Endothelial cell (in vitro differentiated cells): ENCODE measurements at regions not wholly inside any gene's neighbourhood (a gene's known extent, or its start where the extent isn't known, plus 50 kb on each side); places are given as distances from the start of the nearest gene placed in this dataset.

Source experiments
- DNase-seq: peaks from one replicate; pipeline ENCODE4 v3.0.0; 2021; ENCODE audit warnings: low spot score
- H3K27ac Mint-ChIP-seq: one replicate; pipeline ENCODE4 v1.8.0; 2021; ENCODE audit warnings: mixed read lengths, inconsistent platforms; ENCODE audit not compliant: unreplicated experiment
- H3K27me3 Mint-ChIP-seq: one replicate; pipeline ENCODE4 v1.8.0; 2021; ENCODE audit warnings: mild to moderate bottlenecking, moderate library complexity, mixed read lengths, inconsistent platforms; ENCODE audit not compliant: unreplicated experiment
- H3K36me3 Mint-ChIP-seq: one replicate; pipeline ENCODE4 v1.8.0; 2021; ENCODE audit warnings: mild to moderate bottlenecking, low read depth, mixed read lengths, inconsistent platforms; ENCODE audit not compliant: unreplicated experiment
- H3K4me1 Mint-ChIP-seq: one replicate; pipeline ENCODE4 v1.8.0; 2021; ENCODE audit warnings: mild to moderate bottlenecking, mixed read lengths, inconsistent platforms; ENCODE audit not compliant: unreplicated experiment
- H3K4me3 Mint-ChIP-seq: one replicate; pipeline ENCODE4 v1.8.0; 2021; ENCODE audit warnings: mild to moderate bottlenecking, mixed read lengths, inconsistent platforms; ENCODE audit not compliant: unreplicated experiment
- H3K9me3 Mint-ChIP-seq: one replicate; pipeline ENCODE4 v1.8.0; 2021; ENCODE audit warnings: mixed read lengths, inconsistent platforms; ENCODE audit not compliant: unreplicated experiment
- TF ChIP-seq, protein P1 (sequence below): fragments of 200-600 bp; sonication (generic); IDR thresholded peaks from one replicate; pipeline ENCODE4 v1.5.0; 2021; ENCODE audit warnings: antibody characterized with exemption; ENCODE audit not compliant: unreplicated experiment

DNA sequence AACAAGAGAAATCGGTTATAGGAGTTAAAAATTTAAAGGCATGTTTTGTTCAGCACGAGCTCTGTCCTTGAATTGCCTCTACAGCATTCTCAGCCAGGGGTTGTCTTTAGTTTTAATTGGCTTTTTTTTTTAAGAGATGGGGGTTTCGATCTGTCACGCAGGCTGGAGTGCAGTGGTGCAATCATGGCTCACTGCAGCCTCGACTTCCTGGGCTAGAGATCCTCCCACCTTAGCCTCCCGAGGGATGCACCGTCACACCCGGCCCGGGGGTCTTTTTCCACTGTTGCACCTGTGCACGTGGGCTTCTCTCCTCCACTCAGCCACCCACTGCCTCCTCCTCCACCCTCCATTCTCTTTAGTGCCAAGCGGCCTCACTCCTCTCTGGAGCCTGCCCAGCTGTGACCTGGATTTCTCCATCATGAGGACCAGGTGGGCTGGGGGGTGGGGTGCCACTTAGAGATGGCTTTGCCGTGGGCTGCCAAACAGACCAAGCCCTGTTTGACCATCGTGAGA, 106.8 kb upstream of the SEC14L1 start:
- TF ChIP-seq, protein P1, sequence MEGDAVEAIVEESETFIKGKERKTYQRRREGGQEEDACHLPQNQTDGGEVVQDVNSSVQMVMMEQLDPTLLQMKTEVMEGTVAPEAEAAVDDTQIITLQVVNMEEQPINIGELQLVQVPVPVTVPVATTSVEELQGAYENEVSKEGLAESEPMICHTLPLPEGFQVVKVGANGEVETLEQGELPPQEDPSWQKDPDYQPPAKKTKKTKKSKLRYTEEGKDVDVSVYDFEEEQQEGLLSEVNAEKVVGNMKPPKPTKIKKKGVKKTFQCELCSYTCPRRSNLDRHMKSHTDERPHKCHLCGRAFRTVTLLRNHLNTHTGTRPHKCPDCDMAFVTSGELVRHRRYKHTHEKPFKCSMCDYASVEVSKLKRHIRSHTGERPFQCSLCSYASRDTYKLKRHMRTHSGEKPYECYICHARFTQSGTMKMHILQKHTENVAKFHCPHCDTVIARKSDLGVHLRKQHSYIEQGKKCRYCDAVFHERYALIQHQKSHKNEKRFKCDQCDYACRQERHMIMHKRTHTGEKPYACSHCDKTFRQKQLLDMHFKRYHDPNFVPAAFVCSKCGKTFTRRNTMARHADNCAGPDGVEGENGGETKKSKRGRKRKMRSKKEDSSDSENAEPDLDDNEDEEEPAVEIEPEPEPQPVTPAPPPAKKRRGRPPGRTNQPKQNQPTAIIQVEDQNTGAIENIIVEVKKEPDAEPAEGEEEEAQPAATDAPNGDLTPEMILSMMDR, result no peak
- no peaks in the 10 kb centered on the region for H3K9me3 Mint-ChIP-seq
- no peak for DNase-seq
- no peak overlapping the region for H3K4me3 Mint-ChIP-seq
- H3K27ac Mint-ChIP-seq, result no peak overlapping the region
- H3K4me1 Mint-ChIP-seq, result no peaks in the 10 kb centered on the region
- no peaks in the 10 kb centered on the region for H3K36me3 Mint-ChIP-seq
- H3K27me3 Mint-ChIP-seq, result peaks cover 2% of the 10 kb centered on the region

- Mint-ChIP-seq H3K9me3 (no peaks in the 10 kb centered on the region), H3K36me3 (no peaks in the 10 kb centered on the region), H3K27me3 (peaks cover 3% of the 10 kb centered on the region), H3K27ac (no peak overlapping the region), H3K4me3 (peak overlapping the region; percentile 1), H3K4me1 (no peaks in the 10 kb centered on the region)
- no peak for DNase-seq
- TF ChIP-seq, protein P1, result no peak
Observed at GRCh38 chr17:77034677-77035424, 105.9 kb upstream of the SEC14L1 start.

GRCh38 chr17:77035526-77035925, 105.2 kb upstream of the SEC14L1 start:
- Mint-ChIP-seq H3K4me1 (no peaks in the 10 kb centered on the region), H3K27me3 (peaks cover 5% of the 10 kb centered on the region), H3K36me3 (no peaks in the 10 kb centered on the region), H3K27ac (no peak overlapping the region), H3K9me3 (no peaks in the 10 kb centered on the region), H3K4me3 (no peak overlapping the region)
- no peak for DNase-seq
- TF ChIP-seq, protein P1, result no peak

GRCh38 chr17:77036136-77036840, 104.5 kb upstream of the SEC14L1 start:
- no peaks in the 10 kb centered on the region for H3K36me3 Mint-ChIP-seq
- no peaks in the 10 kb centered on the region for H3K4me1 Mint-ChIP-seq
- TF ChIP-seq, protein P1, result no peak
- no peak overlapping the region for H3K27ac Mint-ChIP-seq
- H3K27me3 Mint-ChIP-seq, result peaks cover 3% of the 10 kb centered on the region
- H3K4me3 Mint-ChIP-seq, result no peak overlapping the region
- DNase-seq, result no peak
- no peaks in the 10 kb centered on the region for H3K9me3 Mint-ChIP-seq
